H54 (cell line): ENCODE measurements at regions not wholly inside any gene's neighbourhood (a gene's known extent, or its start where the extent isn't known, plus 50 kb on each side); places are given as distances from the start of the nearest gene placed in this dataset.

Experiments
- DNase-seq: peaks from one replicate; pipeline ENCODE4 v3.0.0; 2011; ENCODE audit warnings: low spot score, mixed read lengths; ENCODE audit not compliant: insufficient read length
- FAIRE-seq: peaks from 3 replicates; lab custom pipeline; 2011; peaks lifted over from hg19 to GRCh38; lab: Jason Lieb, UNC
- POLR2A ChIP-seq: IDR thresholded peaks from 2 replicates; pipeline ENCODE4 v1.6.1; 2011; ENCODE audit warnings: low read depth, mild to moderate bottlenecking, low read length

DNA sequence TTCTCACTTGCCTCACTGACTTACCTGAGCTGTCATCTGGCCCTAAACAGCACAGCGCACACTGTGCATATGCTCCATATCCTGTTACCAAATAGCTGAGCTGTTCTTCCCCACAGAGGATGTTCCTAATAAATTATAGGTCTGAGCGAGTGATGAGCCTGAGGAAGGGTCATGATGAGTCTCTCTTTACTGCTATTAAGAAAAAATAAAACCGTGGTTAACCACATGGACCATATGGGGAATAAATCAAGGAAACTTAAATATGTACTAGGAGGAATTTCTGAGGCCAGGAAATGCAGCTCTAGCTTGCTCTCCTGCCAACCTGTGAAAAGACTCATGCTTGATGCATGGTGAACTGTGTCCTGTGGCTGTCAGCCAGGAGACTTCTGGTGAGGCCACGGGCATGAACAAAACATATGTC is 424.8 kb upstream of the DMAC1 start:
- peak; percentile 97 for FAIRE-seq
- peak; percentile 7 for DNase-seq
- TF ChIP-seq POLR2A, result no peak

DNA sequence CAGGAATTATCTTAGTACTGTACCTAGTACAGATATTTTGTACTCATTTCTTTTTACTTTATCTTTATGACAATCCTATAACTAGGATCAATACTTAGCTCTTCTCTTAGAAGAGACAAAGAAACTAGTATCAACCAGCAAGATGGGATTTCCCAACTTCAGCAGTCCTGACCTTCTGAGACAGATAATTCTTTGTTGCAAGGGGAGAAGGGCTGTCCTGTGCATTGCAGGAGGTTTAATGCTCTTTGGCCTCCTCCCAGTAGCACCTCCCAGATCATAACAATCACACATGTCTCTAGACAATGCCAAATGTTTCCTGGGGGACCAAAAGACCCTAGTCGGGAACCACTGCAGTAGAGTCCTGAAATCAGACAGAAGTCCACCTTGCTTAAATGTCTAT is 424.3 kb upstream of the DMAC1 start:
- DNase-seq (no peak), FAIRE-seq (no peak)
- TF ChIP-seq POLR2A, result no peak

DNA sequence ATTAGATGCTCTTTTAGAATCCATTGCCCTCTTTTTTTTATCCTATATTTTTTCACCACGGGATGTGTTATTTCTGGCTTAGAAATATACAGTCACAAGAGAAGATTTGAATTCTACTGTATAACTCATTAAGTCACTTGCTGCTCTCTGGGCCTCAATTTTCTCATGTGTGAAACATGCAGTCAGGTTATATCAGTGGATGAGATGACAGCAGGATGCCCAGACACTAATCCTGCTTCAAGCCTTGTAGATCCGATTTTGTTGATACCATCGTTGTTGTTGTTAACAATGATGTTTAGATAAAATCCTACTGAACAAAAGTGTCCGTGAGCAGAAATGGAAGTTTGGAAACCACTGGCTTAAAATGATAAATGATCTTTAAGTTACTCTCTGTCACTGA is 421.9 kb upstream of the DMAC1 start:
- no peak for TF ChIP-seq POLR2A
- FAIRE-seq, result no peak
- DNase-seq, result no peak

DNA sequence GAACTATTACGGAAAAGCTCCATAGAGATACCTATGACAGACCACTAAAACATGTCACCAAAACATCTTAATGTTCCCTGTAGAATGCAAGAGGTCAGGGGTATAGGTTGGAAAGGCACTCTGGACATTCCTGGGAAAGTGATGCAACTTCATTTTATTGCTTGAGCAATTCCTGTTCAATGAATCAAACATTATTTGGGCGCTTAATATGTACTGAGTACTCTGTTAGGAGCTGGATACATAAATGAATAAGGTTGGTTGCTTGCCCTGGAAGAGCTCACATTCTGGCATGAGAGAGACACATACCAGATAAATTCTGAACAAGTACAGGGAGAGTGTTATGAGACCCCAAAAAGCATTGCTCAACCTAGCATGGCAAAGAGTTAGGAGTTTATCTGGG is 408.9 kb upstream of the DMAC1 start:
- TF ChIP-seq POLR2A, result no peak
- DNase-seq (no peak), FAIRE-seq (peak; percentile 58)

DNA sequence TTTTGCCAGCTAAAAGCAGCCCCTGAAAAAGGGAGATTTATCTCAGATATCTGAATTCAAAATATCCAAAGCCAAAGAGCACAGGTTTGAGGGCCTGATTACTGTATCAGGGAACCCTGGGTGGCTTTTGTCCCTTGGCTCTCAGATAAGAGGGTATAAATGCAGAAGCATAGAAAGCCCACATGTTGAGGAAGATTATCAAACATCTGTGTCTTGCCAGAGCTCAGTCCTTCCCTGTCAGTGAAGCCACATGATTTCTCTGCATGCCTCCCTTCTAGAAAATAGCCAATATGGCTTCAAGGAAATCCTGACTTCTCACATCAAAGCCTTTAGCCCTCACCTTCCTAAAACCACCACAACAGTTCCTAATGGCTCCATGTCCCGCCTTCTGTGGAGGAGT is 408.0 kb upstream of the DMAC1 start:
- DNase-seq (no peak), FAIRE-seq (no peak)
- no peak for TF ChIP-seq POLR2A

DNA sequence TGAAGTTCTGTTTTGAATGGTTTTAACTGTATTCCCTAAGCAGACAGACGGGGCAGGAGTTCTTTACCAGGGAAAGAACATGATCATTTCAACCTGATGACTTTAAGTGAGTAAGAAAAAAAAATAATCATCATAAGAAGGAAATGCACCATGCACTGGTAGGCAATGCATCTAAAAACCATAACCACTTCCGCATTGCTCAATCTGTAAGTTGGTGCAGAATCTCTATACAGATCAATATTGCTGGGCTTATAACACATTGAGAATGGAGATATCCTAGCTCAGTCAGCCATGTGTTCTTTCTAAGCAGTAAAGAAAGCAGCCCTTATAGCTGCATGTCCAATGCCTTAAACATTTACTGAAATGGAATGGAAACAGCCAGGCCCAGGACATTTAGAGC is 407.1 kb upstream of the DMAC1 start:
- FAIRE-seq (peak; percentile 38), DNase-seq (no peak)
- TF ChIP-seq POLR2A, result no peak

DNA sequence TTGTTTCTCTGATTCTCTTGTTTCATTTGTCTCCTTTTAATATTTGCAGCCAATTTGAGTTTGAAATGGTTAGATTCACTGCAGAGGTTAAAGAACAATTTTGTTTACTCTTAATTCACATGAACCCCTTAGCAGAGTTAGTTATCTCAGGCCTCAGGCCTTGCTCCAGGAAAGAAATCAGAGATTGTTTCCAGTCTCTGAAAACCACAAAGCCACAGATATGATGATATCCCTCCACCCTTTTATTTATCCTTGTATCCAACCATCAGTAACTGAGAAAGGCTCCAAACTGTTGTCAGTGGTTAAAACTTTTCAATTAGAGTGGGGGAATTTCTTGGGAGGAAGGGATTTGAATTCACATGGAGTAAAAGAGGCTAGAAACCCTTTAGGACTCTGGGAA is 406.0 kb upstream of the DMAC1 start:
- FAIRE-seq (no peak), DNase-seq (no peak)
- TF ChIP-seq POLR2A, result no peak

DNA sequence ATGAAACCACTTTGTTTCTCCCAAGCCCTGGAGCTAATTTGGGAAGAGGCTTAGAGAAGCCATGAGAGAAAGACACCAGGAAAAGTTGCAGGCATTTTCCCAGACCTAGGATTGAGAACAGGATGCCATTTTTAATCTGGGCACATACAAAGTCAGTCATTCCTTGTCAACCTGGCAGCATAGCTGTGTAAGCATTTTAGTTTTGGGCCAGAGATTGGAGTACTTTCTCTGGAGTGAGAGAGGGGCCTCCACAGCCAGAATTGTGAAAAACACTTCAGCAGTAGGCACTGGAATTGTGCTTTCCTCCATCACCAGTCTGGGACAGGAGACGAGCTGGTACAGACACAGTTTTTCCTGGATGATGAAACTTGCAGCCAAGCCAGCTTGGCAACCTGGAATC is 390.3 kb upstream of the DMAC1 start:
- no peak for FAIRE-seq
- no peak for DNase-seq
- no peak for TF ChIP-seq POLR2A

DNA sequence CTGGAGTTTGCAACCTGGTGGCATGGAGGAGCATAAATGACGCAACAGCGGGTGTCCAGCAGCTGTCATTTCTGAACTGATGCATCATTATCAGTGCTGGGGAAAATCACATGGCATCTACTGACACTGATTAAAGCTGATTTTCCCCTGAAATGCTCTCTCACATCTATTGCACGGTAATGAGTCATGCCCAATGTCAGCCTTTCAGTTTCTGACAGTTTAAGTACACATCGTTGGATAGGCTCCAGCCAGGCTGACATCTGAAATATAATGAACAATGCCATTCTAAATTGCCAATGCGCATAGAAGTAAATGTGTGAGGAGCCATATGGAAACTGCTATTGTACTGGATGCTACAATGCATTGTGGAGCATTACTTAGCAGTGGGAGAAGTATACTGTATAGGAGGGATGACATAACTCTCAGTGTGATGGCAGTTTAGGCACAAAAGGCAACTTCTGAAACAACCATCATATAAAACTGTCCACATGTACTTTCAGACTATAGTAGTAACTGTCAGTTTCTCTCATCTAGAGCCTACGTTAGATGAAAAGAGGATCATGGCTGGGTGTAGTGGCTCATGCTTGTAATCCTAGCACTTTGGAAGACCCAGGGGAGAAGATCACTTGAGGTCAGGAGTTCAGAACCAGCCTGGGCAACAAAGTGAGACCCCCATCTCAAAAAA is 389.3 kb upstream of the DMAC1 start:
- no peak for DNase-seq
- no peak for TF ChIP-seq POLR2A
- peak; percentile 68 for FAIRE-seq

DNA sequence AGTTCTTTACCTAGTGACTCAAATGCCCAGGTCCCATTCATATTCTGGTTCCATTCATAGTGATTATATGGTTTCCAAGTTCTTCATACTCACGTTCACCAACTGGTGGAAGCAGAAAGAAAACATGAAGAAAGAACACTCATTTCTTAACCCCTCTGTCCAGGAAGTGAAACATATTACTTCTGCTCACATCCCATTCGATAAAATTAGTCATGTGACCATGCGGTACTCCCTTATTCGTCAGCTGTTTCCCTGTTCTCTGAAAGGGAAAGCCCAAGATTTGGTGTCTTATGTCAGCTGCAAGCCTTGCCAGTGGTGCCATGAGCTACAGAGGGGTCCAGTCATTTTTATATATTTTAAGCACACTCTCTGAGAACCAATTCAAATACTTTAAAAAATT is 387.0 kb upstream of the DMAC1 start:
- no peak for FAIRE-seq

DNA sequence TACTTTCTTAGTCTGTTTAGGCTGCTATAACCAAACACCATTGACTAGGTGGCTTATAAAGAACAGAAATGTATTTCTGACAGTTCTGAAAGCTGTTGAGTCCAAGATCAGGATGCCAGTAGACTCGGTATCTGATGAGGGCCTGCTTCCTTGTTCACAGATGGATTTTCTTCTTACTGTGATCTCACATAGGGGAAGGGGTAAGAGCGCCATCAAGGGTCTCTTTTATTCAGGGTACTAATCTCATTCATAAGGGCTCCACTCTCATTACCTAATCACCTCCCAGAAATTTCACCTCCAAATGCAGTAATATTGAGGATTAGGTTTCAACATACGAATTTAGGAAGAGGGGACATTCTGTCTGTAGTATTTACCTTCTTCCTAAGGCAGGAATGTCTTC is 384.0 kb upstream of the DMAC1 start:
- no peak for TF ChIP-seq POLR2A
- FAIRE-seq (no peak), DNase-seq (no peak)

More for the DNA sequence above, 387.0 kb upstream of the DMAC1 start:
- DNase-seq, result no peak
- no peak for TF ChIP-seq POLR2A

DNA sequence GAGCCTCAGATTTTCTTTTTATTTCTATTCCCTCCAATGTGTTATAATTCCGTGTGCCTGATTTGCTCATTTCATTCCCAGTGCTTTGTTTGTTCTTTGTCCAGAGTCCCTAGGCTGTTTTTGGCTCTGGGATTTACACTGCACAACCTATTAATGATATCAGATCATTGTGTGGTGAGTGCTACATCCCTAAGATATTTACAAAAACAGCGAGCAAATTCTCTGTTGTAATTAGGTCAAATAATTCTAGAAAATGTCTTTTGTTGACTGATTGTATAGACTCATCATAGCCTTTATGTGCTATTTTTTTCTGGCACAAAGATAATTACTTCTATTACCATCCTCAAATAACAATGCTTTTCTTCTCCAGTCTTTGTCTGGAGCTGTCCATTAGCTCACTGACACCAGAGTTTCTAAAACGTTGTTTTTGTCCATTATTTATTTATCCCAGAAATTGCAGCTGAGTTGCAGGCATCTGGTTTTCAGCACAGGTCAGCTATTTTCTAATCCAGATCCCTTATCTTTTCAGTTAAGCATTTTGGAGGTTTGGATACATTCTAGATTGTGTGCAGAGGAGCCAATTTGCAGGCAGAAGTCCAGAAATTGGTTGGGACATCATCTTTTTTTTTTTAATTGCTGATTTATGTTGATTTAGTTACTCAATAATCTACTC is 379.9 kb upstream of the DMAC1 start:
- no peak for DNase-seq
- no peak for TF ChIP-seq POLR2A
- no peak for FAIRE-seq

DNA sequence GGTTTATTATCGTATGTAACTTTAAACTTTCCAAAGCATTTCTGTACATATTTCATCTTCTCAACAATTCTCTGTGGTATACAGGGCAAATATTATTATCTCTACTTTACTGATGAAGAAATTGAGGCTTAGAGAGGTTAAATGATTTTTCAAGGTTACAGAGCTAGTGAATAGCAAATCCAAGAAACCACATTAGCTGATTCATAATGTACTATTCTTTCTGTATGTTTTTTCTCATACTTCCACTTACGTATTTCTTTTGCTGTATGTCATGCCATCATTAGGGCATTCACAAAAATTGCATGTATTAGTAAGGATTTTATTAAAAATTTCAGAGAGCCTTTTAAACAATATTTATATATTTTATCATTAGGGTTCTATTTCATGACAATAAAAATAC is 372.4 kb upstream of the DMAC1 start:
- FAIRE-seq, result no peak
- TF ChIP-seq POLR2A, result no peak

DNA sequence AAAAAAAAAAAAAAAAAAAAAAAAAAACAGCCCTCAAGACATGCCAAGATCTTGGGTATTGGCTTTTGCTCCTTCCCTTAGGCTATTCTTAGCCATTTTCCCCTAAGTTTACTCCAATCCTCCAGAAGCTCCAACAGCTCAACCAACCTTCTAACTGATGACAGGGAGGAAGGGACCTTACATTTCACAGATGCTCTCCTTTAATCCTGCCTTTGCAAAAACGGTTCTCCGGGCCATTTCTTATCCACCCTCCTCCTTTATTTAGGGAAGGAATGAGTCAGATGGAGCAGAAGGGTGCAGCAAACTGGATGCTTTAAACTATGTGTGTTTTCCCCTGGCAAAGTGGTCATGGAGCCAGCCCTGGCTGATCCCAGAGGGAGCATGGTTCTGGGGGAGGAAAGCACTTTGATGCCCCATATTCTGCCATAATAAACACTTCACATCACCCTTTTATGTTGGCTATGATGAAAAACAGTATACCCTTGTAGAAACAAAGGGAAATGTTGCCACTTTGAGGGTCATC is 369.4 kb upstream of the DMAC1 start:
- TF ChIP-seq POLR2A, result no peak
- DNase-seq (no peak), FAIRE-seq (no peak)

More for the DNA sequence above, 372.4 kb upstream of the DMAC1 start:
- no peak for DNase-seq

DNA sequence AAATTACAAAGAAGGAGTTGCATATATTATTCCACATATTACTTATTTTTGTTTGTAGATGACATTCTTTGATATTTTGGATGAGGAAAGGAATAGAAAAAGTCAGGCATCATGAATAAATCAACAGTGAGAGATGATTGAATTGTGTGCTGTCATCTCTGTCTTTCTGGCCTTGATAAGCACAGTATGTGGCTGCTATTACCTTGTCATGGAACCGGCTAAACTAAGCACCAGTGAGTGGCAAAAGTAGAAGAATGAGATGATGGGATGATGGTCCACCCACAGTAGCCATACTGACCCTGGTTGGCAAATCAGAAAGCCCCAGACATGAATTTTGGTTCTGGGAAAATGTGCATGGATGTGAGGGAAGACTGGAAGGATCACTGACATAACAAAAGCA is 361.2 kb upstream of the DMAC1 start:
- DNase-seq, result no peak
- TF ChIP-seq POLR2A, result no peak
- FAIRE-seq, result no peak
